ENCODE measurements at regions not wholly inside any gene's neighbourhood (a gene's known extent, or its start where the extent isn't known, plus 50 kb on each side); places are given as distances from the start of the nearest gene placed in this dataset.
A peak's percentile ranks its signal among the peaks of the same experiment; 100 is the strongest.

DNA sequence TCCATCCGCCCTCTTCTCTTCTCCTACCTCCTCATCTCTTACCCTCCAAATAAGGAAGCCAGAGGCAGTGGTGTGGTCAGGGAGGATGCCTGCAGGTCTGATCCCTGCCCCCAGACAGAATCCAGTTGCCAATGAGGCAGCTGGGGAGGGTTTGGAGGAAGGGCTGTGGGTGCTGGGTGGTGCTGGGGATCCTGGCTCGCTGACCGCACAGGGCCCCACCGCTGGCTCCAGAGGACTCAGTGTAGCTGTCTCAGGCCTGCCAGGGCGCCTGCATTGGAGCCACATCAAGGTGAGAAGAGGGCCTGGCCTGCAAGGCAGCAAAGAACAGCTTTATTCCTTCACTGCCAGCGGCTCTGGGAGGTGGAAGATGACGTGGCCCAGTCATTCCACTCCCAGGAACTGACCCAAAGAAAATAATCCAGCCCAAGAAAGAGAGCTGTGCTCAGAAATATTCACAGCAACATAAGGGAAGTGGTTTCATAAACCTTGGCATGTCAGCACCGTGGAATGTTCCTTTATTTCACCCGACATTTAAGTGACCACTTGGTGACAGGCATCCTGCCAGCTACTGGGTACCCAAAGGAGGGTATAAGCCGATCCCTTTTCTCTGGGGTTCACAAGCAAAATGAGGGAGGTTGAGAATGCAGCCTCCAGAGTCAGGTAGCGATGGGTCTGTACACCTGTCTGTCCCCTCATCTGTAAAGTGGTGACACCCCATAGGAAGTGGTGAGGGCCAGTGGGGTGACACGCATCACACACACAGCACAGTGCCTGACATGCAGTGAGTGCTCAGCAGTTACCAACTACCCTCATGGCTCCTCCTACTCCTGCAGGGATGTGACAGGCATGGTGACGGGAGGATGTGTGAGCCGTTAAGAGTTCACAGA, 125.1 kb downstream of the SNX5 start:
- Histone ChIP-seq H3K4me1 (ENCODE audit: control insufficient read depth in 1 of 2, insufficient read depth in 2 of 2, low read length in 2 of 2) (no peaks in the 10 kb centered on the region), H4K12ac (ENCODE audit: low read depth, low read length) (no peak overlapping the region), H3K9ac (ENCODE audit: low read length) (no peak overlapping the region), H4K91ac (ENCODE audit: low read depth, low read length) (no peak overlapping the region), H3K9me3 (ENCODE audit: insufficient read depth, low read depth, low read length) (peaks cover 2% of the 10 kb centered on the region), H3K79me2 (ENCODE audit: control insufficient read depth, insufficient read depth, low read length, poor library complexity) (no peaks in the 10 kb centered on the region), H3K79me1 (ENCODE audit: low read length) (no peaks in the 10 kb centered on the region), H3K27me3 (ENCODE audit: insufficient read depth, low read length) (no peaks in the 10 kb centered on the region), H3K4me3 (ENCODE audit: low read depth, low read length) (no peak overlapping the region), H2BK120ac (ENCODE audit: insufficient read depth, low read length, poor library complexity) (no peak overlapping the region), H3K27ac (ENCODE audit: low read depth, low read length) (no peak overlapping the region), H3K4me2 (ENCODE audit: low read length) (no peak overlapping the region), H3K14ac (ENCODE audit: low read length) (no peak overlapping the region), H2AFZ (ENCODE audit: insufficient read depth, low read length, poor library complexity) (no peak overlapping the region), H3K36me3 (ENCODE audit: control insufficient read depth in 1 of 2, insufficient read depth in 2 of 2, low read length in 2 of 2) (no peaks in the 10 kb centered on the region), H2BK5ac (ENCODE audit: low read depth, low read length, poor library complexity) (no peak overlapping the region), H2AK5ac (ENCODE audit: low read length) (no peak overlapping the region), H3K4ac (ENCODE audit: low read depth, low read length) (no peak overlapping the region), H2BK12ac (ENCODE audit: low read length) (no peak overlapping the region), H3K18ac (ENCODE audit: low read length) (no peak overlapping the region), H4K8ac (ENCODE audit: low read depth, low read length) (no peak overlapping the region), H3K23ac (ENCODE audit: low read length) (no peak overlapping the region)
- WGBS (ENCODE audit: extremely low coverage, insufficient coverage, insufficient read length) = no CpG with 5 or more reads among the region's 14 CpGs
- no peak for DNase-seq

DNA sequence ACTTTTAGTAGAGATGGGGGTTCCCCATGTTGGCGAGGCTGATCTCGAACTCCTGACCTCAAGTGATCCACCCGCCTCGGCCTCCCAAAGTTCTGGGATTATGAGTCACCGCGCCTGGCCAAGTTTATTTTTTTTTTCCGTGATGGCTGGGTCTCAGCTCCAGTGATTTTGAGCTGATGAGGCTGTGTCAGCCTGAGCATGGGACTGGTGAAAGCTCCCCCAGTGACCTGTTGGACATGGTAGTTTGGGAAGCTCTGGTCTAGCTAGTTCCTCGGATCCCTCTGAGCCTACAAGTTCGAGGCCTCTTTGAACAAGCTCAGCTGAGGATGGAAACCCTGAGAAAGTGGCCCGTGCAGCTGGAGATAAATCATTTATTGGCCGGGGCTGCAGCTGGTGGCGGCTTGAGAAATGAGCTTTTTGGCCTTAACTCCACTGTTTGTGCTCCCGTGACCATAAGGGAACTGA, 126.8 kb downstream of the SNX5 start:
- no peaks in the 10 kb centered on the region for H3K79me2 ChIP-seq (ENCODE audit: control insufficient read depth, insufficient read depth, low read length, poor library complexity)
- no peak overlapping the region for H3K9ac ChIP-seq (ENCODE audit: low read length)
- H3K4me2 ChIP-seq (ENCODE audit: low read length) = no peak overlapping the region
- no peak overlapping the region for H3K23ac ChIP-seq (ENCODE audit: low read length)
- no peak overlapping the region for H4K91ac ChIP-seq (ENCODE audit: low read depth, low read length)
- no CpG with 5 or more reads among the region's 13 CpGs for WGBS (ENCODE audit: extremely low coverage, insufficient coverage, insufficient read length)
- H3K18ac ChIP-seq (ENCODE audit: low read length) = no peak overlapping the region
- no peak overlapping the region for H2BK5ac ChIP-seq (ENCODE audit: low read depth, low read length, poor library complexity)
- H3K4ac ChIP-seq (ENCODE audit: low read depth, low read length) = no peak overlapping the region
- no peak overlapping the region for H2BK120ac ChIP-seq (ENCODE audit: insufficient read depth, low read length, poor library complexity)
- no peaks in the 10 kb centered on the region for H3K4me1 ChIP-seq (ENCODE audit: control insufficient read depth in 1 of 2, insufficient read depth in 2 of 2, low read length in 2 of 2)
- DNase-seq = no peak
- no peaks in the 10 kb centered on the region for H3K27me3 ChIP-seq (ENCODE audit: insufficient read depth, low read length)
- no peak overlapping the region for H4K8ac ChIP-seq (ENCODE audit: low read depth, low read length)
- H2BK12ac ChIP-seq (ENCODE audit: low read length) = no peak overlapping the region
- peaks cover 2% of the 10 kb centered on the region for H3K9me3 ChIP-seq (ENCODE audit: insufficient read depth, low read depth, low read length)
- H3K36me3 ChIP-seq (ENCODE audit: control insufficient read depth in 1 of 2, insufficient read depth in 2 of 2, low read length in 2 of 2) = no peaks in the 10 kb centered on the region
- no peak overlapping the region for H3K4me3 ChIP-seq (ENCODE audit: low read depth, low read length)
- no peak overlapping the region for H3K27ac ChIP-seq (ENCODE audit: low read depth, low read length)
- H4K12ac ChIP-seq (ENCODE audit: low read depth, low read length) = no peak overlapping the region
- H2AFZ ChIP-seq (ENCODE audit: insufficient read depth, low read length, poor library complexity) = no peak overlapping the region
- no peak overlapping the region for H2AK5ac ChIP-seq (ENCODE audit: low read length)
- no peak overlapping the region for H3K14ac ChIP-seq (ENCODE audit: low read length)
- no peaks in the 10 kb centered on the region for H3K79me1 ChIP-seq (ENCODE audit: low read length)

DNA sequence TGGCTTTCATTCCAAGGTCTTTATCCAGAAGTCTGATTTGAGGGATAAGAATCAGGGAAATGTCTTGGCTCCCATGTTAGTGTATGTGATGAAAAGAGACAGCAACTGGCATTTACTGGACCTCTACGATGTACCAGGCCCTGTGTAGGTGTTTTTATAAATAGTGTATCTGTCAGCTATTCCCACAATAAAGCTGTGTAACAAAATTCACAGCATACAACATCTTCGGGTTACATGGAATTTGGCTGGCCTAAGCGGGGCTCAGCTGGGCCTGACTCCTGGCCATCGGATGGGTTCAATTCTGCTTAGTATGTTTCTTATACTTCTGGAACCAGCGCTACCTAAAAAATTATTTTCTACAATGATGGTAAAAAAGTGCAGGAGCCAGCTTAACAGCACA, 128.2 kb downstream of the SNX5 start:
- Histone ChIP-seq H3K4me1 (ENCODE audit: control insufficient read depth in 1 of 2, insufficient read depth in 2 of 2, low read length in 2 of 2) (peaks cover 0 to 6% of the 10 kb centered on the region in 2 experiments), H3K27me3 (ENCODE audit: insufficient read depth, low read length) (no peaks in the 10 kb centered on the region), H3K79me2 (ENCODE audit: control insufficient read depth, insufficient read depth, low read length, poor library complexity) (no peaks in the 10 kb centered on the region), H2AFZ (ENCODE audit: insufficient read depth, low read length, poor library complexity) (no peak overlapping the region), H2BK5ac (ENCODE audit: low read depth, low read length, poor library complexity) (no peak overlapping the region), H2BK12ac (ENCODE audit: low read length) (no peak overlapping the region), H3K27ac (ENCODE audit: low read depth, low read length) (no peak overlapping the region), H2BK120ac (ENCODE audit: insufficient read depth, low read length, poor library complexity) (no peak overlapping the region), H3K36me3 (ENCODE audit: control insufficient read depth in 1 of 2, insufficient read depth in 2 of 2, low read length in 2 of 2) (no peaks in the 10 kb centered on the region), H3K79me1 (ENCODE audit: low read length) (no peaks in the 10 kb centered on the region), H3K18ac (ENCODE audit: low read length) (no peak overlapping the region), H3K4me3 (ENCODE audit: low read depth, low read length) (no peak overlapping the region), H3K4me2 (ENCODE audit: low read length) (no peak overlapping the region), H3K14ac (ENCODE audit: low read length) (no peak overlapping the region), H4K8ac (ENCODE audit: low read depth, low read length) (no peak overlapping the region), H3K4ac (ENCODE audit: low read depth, low read length) (no peak overlapping the region), H4K91ac (ENCODE audit: low read depth, low read length) (no peak overlapping the region), H3K9me3 (ENCODE audit: insufficient read depth, low read depth, low read length) (peaks cover 2% of the 10 kb centered on the region), H3K23ac (ENCODE audit: low read length) (no peak overlapping the region), H4K12ac (ENCODE audit: low read depth, low read length) (no peak overlapping the region), H2AK5ac (ENCODE audit: low read length) (no peak overlapping the region), H3K9ac (ENCODE audit: low read length) (no peak overlapping the region)
- peak in 1 of 2 donors; percentile 30 for DNase-seq
- no CpG with 5 or more reads among the region's 5 CpGs for WGBS (ENCODE audit: extremely low coverage, insufficient coverage, insufficient read length)

DNA sequence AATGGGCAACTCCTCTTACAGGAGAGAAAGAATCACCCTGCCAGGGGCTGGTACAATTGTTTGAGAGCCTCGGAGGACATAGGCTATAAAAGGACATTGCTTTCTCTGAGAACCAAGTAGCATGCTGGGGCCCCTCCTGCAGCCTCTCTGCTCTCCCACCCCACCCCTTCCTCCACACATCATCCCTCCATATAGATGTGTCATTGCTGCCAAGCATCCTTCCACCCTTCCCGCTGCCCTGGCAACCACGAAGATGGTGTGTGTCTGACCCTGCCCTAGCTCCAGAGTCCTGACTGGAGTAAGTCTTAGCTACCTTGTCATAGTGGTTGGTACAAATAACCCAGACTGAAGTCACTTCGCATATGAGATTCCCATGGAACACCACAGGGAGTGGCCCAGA, 129.7 kb downstream of the SNX5 start:
- no peaks in the 10 kb centered on the region for H3K79me1 ChIP-seq (ENCODE audit: low read length)
- H3K4me2 ChIP-seq (ENCODE audit: low read length) = no peak overlapping the region
- H4K8ac ChIP-seq (ENCODE audit: low read depth, low read length) = no peak overlapping the region
- H2BK5ac ChIP-seq (ENCODE audit: low read depth, low read length, poor library complexity) = no peak overlapping the region
- H2BK12ac ChIP-seq (ENCODE audit: low read length) = no peak overlapping the region
- H2AK5ac ChIP-seq (ENCODE audit: low read length) = no peak overlapping the region
- H3K27me3 ChIP-seq (ENCODE audit: insufficient read depth, low read length) = no peaks in the 10 kb centered on the region
- H3K23ac ChIP-seq (ENCODE audit: low read length) = no peak overlapping the region
- DNase-seq = no peak
- H3K36me3 ChIP-seq (ENCODE audit: control insufficient read depth in 1 of 2, insufficient read depth in 2 of 2, low read length in 2 of 2) = no peaks in the 10 kb centered on the region
- H2AFZ ChIP-seq (ENCODE audit: insufficient read depth, low read length, poor library complexity) = no peak overlapping the region
- H2BK120ac ChIP-seq (ENCODE audit: insufficient read depth, low read length, poor library complexity) = no peak overlapping the region
- H3K9ac ChIP-seq (ENCODE audit: low read length) = no peak overlapping the region
- no peak overlapping the region for H4K12ac ChIP-seq (ENCODE audit: low read depth, low read length)
- peaks cover 2% of the 10 kb centered on the region for H3K9me3 ChIP-seq (ENCODE audit: insufficient read depth, low read depth, low read length)
- peaks cover 0 to 6% of the 10 kb centered on the region in 2 experiments for H3K4me1 ChIP-seq (ENCODE audit: control insufficient read depth in 1 of 2, insufficient read depth in 2 of 2, low read length in 2 of 2)
- no peak overlapping the region for H4K91ac ChIP-seq (ENCODE audit: low read depth, low read length)
- H3K79me2 ChIP-seq (ENCODE audit: control insufficient read depth, insufficient read depth, low read length, poor library complexity) = no peaks in the 10 kb centered on the region
- no peak overlapping the region for H3K4ac ChIP-seq (ENCODE audit: low read depth, low read length)
- no CpG with 5 or more reads among the region's 4 CpGs for WGBS (ENCODE audit: extremely low coverage, insufficient coverage, insufficient read length)
- no peak overlapping the region for H3K27ac ChIP-seq (ENCODE audit: low read depth, low read length)
- no peak overlapping the region for H3K4me3 ChIP-seq (ENCODE audit: low read depth, low read length)
- H3K18ac ChIP-seq (ENCODE audit: low read length) = no peak overlapping the region
- H3K14ac ChIP-seq (ENCODE audit: low read length) = no peak overlapping the region

Measured in trophoblast cell (in vitro differentiated cells and primary cell).